AG04450 (cell line): ENCODE measurements at regions not wholly inside any gene's neighbourhood (a gene's known extent, or its start where the extent isn't known, plus 50 kb on each side); places are given as distances from the start of the nearest gene placed in this dataset.

Experiments used
- CTCF ChIA-PET: fragments of 300-600, 350-600 bp; formaldehyde crosslinking; extraction: SDS; loops from one replicate; lab custom pipeline; 2022; ENCODE audit warnings: antibody characterized with exemption, inconsistent platforms; lab: Charles Lee
- POLR2A ChIA-PET: fragments of 350-600 bp; formaldehyde crosslinking; extraction: SDS; loops from one replicate; lab custom pipeline; 2021; ENCODE audit warnings: antibody characterized with exemption, inconsistent platforms; lab: Yijun Ruan, JAX
- DNase-seq: peaks from one replicate; pipeline ENCODE4 v3.0.0-alpha.2; 2011; ENCODE audit warnings: low read depth, low spot score
- H3K27ac ChIP-seq: one replicate; pipeline ENCODE4 v1.5.1; 2012; ENCODE audit warnings: low read depth, low read length, control low read depth
- H3K27me3 ChIP-seq: one replicate; pipeline ENCODE4 v1.6.0; 2012; ENCODE audit warnings: low read length; ENCODE audit not compliant: control insufficient read depth, insufficient read depth
- H3K4me3 ChIP-seq: 2 replicates; pipeline ENCODE4 v1.5.1; 2011; ENCODE audit warnings: mild to moderate bottlenecking, low read depth, low read length, control low read depth
- H3K9me3 ChIP-seq: 2 replicates; pipeline ENCODE4 v1.5.1; 2012; ENCODE audit warnings: low read length; ENCODE audit not compliant: control insufficient read depth, insufficient read depth
- CTCF ChIP-seq: IDR thresholded peaks from 2 replicates; pipeline ENCODE4 v1.5.1; 2011; ENCODE audit warnings: low read depth, low read length, control low read depth, inconsistent platforms

GRCh38 chr16:87135246-87136030 lies 181.8 kb downstream of the C16orf95 start:
- Histone ChIP-seq H3K27ac (no peak overlapping the region), H3K27me3 (peaks cover 36% of the 10 kb centered on the region), H3K4me3 (no peak overlapping the region), H3K9me3 (peaks cover 25% of the 10 kb centered on the region)
- CTCF ChIA-PET, result no interaction called here
- POLR2A ChIA-PET, result interaction anchor here (0.5 kb wide), 1 partner anchor 19 kb away, joined by 3 read pairs; no protein-coding TSS in a partner anchor
- DNase-seq, result no peak
- TF ChIP-seq CTCF, result no peak

- H3K27me3 ChIP-seq, result peaks cover 24% of the 10 kb centered on the region
- TF ChIP-seq CTCF, result no peak
- H3K4me3 ChIP-seq, result no peak overlapping the region
- ChIA-PET CTCF (no interaction called here), POLR2A (no interaction called here)
- no peak overlapping the region for H3K27ac ChIP-seq
- no peak for DNase-seq
- peaks cover 27% of the 10 kb centered on the region for H3K9me3 ChIP-seq
These were observed 178.9 kb downstream of the C16orf95 start for GRCh38 chr16:87138316-87138715.

- H3K9me3 ChIP-seq, result peaks cover 23% of the 10 kb centered on the region
- peaks cover 21% of the 10 kb centered on the region for H3K27me3 ChIP-seq
- H3K4me3 ChIP-seq, result no peak overlapping the region
- CTCF ChIA-PET, result no interaction called here
- H3K27ac ChIP-seq, result no peak overlapping the region
- DNase-seq, result no peak
- POLR2A ChIA-PET, result no interaction called here
- no peak for TF ChIP-seq CTCF
These were observed 178.4 kb downstream of the C16orf95 start for GRCh38 chr16:87138738-87139267.

GRCh38 chr16:87140211-87141200 lies 176.7 kb downstream of the C16orf95 start:
- CTCF ChIA-PET, result interaction anchor here (0.6 to 1.3 kb wide), 2 partner anchors 78 to 643 kb away, joined by 4 read pairs; no protein-coding TSS in a partner anchor
- Histone ChIP-seq H3K27me3 (peaks cover 12% of the 10 kb centered on the region), H3K4me3 (no peak overlapping the region), H3K27ac (no peak overlapping the region), H3K9me3 (peaks cover 20% of the 10 kb centered on the region)
- no peak for DNase-seq
- POLR2A ChIA-PET, result no interaction called here
- TF ChIP-seq CTCF, result no peak
